DND-41 (cell line): ENCODE measurements at regions not wholly inside any gene's neighbourhood (a gene's known extent, or its start where the extent isn't known, plus 50 kb on each side); places are given as distances from the start of the nearest gene placed in this dataset.

ENCODE experiments used
- ATAC-seq: fragments of 200-7000 bp; cut with Tn5 transposase; 3 replicates; pipeline ENCODE4 v1.9.1; 2021; ENCODE audit warnings: low read depth; ENCODE audit not compliant: insufficient read depth
- DNase-seq: peaks from one replicate; pipeline ENCODE4 v3.0.0-alpha.2; 2020
- H2AFZ ChIP-seq: 2 replicates; pipeline ENCODE4 v1.6.0; 2012; ENCODE audit warnings: low read depth, low read length
- H3K27ac ChIP-seq: 2 replicates; pipeline ENCODE4 v1.5.1; 2012; ENCODE audit warnings: low read length, inconsistent platforms
- H3K27me3 ChIP-seq: fragments of 200-600 bp; sonication (generic); 2 replicates; pipeline ENCODE4 v1.6.0; 2012; ENCODE audit warnings: low read length, mild to moderate bottlenecking, inconsistent platforms; ENCODE audit not compliant: insufficient read depth, poor library complexity
- H3K36me3 ChIP-seq: 2 replicates; pipeline ENCODE4 v1.5.1; 2012; ENCODE audit warnings: low read length, inconsistent platforms; ENCODE audit not compliant: insufficient read depth
- H3K4me1 ChIP-seq: 2 replicates; pipeline ENCODE4 v1.5.1; 2012; ENCODE audit warnings: mild to moderate bottlenecking, low read length; ENCODE audit not compliant: insufficient read depth
- H3K4me2 ChIP-seq: 2 replicates; pipeline ENCODE4 v1.6.0; 2012; ENCODE audit warnings: mild to moderate bottlenecking, moderate library complexity, low read length, inconsistent platforms; ENCODE audit not compliant: insufficient read depth
- H3K4me3 ChIP-seq, 2 experiments: fragments of 200-600 bp in 1 of 2; shearing (Covaris generic) in 1 of 2; 2 replicates each; pipeline ENCODE4 v1.5.1; 2012 to 2016; ENCODE audit warnings: inconsistent platforms in 2 of 2, low read length in 2 of 2, mild to moderate bottlenecking in 2 of 2, low read depth in 1 of 2, moderate library complexity in 1 of 2
- H3K79me2 ChIP-seq: 2 replicates; pipeline ENCODE4 v1.6.0; 2012; ENCODE audit warnings: low read length, inconsistent platforms; ENCODE audit not compliant: insufficient read depth
- H3K9ac ChIP-seq: 2 replicates; pipeline ENCODE4 v1.6.0; 2012; ENCODE audit warnings: low read depth, mild to moderate bottlenecking, inconsistent platforms, low read length, moderate library complexity
- H3K9me3 ChIP-seq: 2 replicates; pipeline ENCODE4 v1.5.1; 2012; ENCODE audit warnings: low read length, moderate library complexity, mild to moderate bottlenecking, inconsistent platforms; ENCODE audit not compliant: insufficient read depth, severe bottlenecking
- H4K20me1 ChIP-seq: 2 replicates; pipeline ENCODE4 v1.6.0; 2012; ENCODE audit warnings: low read length; ENCODE audit not compliant: insufficient read depth
- EZH2 ChIP-seq: IDR thresholded peaks from 3 replicates; pipeline ENCODE4 v1.6.1; 2012; ENCODE audit warnings: borderline replicate concordance, low read depth, mild to moderate bottlenecking, moderate library complexity, low read length, inconsistent platforms; ENCODE audit not compliant: severe bottlenecking
- TF ChIP-seq, protein P1 (sequence below): IDR thresholded peaks from 2 replicates; pipeline ENCODE4 v1.5.1; 2012; ENCODE audit warnings: borderline replicate concordance, low read length, moderate library complexity, mild to moderate bottlenecking; ENCODE audit not compliant: poor library complexity, severe bottlenecking; ENCODE audit errors: extremely low read depth

DNA sequence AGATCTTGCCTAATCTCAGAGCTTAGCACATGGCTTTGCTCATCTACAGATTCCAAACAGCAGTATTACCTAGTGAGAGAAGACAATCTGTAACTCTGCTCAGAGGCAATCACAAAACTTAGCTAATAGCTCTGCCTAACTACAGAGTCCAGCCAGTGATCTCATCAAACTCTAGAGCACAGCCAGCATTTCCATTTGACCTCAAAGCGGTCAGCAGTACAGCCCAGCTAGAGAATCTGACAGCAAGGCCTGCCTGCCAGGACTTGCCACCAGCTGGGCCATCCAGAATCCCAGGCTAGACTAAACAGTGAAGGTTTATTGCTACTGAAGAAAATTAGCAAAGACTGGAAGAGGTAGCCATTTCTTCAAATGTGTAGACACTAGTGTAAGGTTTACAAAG, 217.9 kb upstream of the VLDLR start:
- Histone ChIP-seq H2AFZ (no peak overlapping the region), H4K20me1 (no peaks in the 10 kb centered on the region), H3K79me2 (no peaks in the 10 kb centered on the region), H3K27me3 (no peaks in the 10 kb centered on the region), H3K9ac (no peak overlapping the region), H3K4me2 (no peak overlapping the region), H3K27ac (no peak overlapping the region), H3K4me1 (no peaks in the 10 kb centered on the region), H3K36me3 (no peaks in the 10 kb centered on the region), H3K4me3 (no peak overlapping the region), H3K9me3 (no peaks in the 10 kb centered on the region)
- DNase-seq (no peak), ATAC-seq (no peak)
- no peak for TF ChIP-seq EZH2
- TF ChIP-seq, protein P1, sequence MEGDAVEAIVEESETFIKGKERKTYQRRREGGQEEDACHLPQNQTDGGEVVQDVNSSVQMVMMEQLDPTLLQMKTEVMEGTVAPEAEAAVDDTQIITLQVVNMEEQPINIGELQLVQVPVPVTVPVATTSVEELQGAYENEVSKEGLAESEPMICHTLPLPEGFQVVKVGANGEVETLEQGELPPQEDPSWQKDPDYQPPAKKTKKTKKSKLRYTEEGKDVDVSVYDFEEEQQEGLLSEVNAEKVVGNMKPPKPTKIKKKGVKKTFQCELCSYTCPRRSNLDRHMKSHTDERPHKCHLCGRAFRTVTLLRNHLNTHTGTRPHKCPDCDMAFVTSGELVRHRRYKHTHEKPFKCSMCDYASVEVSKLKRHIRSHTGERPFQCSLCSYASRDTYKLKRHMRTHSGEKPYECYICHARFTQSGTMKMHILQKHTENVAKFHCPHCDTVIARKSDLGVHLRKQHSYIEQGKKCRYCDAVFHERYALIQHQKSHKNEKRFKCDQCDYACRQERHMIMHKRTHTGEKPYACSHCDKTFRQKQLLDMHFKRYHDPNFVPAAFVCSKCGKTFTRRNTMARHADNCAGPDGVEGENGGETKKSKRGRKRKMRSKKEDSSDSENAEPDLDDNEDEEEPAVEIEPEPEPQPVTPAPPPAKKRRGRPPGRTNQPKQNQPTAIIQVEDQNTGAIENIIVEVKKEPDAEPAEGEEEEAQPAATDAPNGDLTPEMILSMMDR = no peak

DNA sequence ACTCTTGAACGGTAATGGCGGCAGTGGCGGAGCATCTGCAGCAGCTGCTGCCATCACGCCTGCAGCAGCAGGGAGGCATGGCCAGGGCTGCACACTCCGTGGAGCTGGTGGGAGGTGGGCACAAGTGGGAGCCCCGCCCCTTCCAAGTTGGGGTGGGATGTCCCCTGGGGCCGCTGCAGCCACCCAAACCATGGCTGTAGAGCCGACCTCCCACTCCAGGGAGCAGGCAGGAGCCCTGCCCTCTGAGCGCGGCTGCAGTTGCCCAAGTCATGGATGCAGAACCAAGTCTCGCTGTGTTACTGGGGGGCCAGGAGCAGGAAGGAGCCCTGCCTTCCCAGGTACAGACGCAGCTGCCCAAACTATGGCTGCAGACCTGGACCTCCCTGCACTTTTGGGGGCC, 215.3 kb upstream of the VLDLR start:
- H3K9ac ChIP-seq = no peak overlapping the region
- H2AFZ ChIP-seq = no peak overlapping the region
- ATAC-seq (no peak), DNase-seq (no peak)
- no peak overlapping the region for H3K27ac ChIP-seq
- no peaks in the 10 kb centered on the region for H4K20me1 ChIP-seq
- no peak for TF ChIP-seq EZH2
- TF ChIP-seq, protein P1 = no peak
- no peak overlapping the region for H3K4me2 ChIP-seq
- no peaks in the 10 kb centered on the region for H3K27me3 ChIP-seq
- H3K4me3 ChIP-seq = no peak overlapping the region
- no peaks in the 10 kb centered on the region for H3K36me3 ChIP-seq
- no peaks in the 10 kb centered on the region for H3K9me3 ChIP-seq
- H3K4me1 ChIP-seq = no peaks in the 10 kb centered on the region
- no peaks in the 10 kb centered on the region for H3K79me2 ChIP-seq

DNA sequence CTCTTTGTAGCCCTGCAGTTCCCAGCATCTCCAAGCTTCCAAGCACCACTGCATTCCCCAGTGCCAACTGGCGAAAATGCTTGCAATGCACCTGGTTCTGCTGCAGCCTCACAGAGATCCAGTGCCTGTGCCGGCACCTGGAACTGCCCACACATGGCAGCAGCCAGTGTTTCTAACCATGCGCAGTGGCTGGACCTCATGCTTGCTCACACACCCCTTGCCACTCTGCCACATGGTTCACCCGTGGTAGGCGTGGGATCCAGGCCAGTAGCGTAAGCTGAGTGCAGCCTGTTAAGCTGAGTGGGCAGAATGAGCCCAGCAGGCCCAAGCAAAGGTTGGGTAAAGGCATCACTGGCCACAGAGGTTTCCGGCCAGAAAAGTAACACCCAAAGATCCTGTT, 214.1 kb upstream of the VLDLR start:
- Histone ChIP-seq H4K20me1 (no peaks in the 10 kb centered on the region), H3K9ac (no peak overlapping the region), H3K27ac (no peak overlapping the region), H3K4me3 (no peak overlapping the region), H3K79me2 (no peaks in the 10 kb centered on the region), H3K36me3 (no peaks in the 10 kb centered on the region), H2AFZ (no peak overlapping the region), H3K9me3 (no peaks in the 10 kb centered on the region), H3K27me3 (no peaks in the 10 kb centered on the region), H3K4me1 (no peaks in the 10 kb centered on the region), H3K4me2 (no peak overlapping the region)
- TF ChIP-seq EZH2 = no peak
- TF ChIP-seq, protein P1 = no peak
- DNase-seq (no peak), ATAC-seq (no peak)
